ENCODE measurements at regions not wholly inside any gene's neighbourhood (a gene's known extent, or its start where the extent isn't known, plus 50 kb on each side); places are given as distances from the start of the nearest gene placed in this dataset.

DNA sequence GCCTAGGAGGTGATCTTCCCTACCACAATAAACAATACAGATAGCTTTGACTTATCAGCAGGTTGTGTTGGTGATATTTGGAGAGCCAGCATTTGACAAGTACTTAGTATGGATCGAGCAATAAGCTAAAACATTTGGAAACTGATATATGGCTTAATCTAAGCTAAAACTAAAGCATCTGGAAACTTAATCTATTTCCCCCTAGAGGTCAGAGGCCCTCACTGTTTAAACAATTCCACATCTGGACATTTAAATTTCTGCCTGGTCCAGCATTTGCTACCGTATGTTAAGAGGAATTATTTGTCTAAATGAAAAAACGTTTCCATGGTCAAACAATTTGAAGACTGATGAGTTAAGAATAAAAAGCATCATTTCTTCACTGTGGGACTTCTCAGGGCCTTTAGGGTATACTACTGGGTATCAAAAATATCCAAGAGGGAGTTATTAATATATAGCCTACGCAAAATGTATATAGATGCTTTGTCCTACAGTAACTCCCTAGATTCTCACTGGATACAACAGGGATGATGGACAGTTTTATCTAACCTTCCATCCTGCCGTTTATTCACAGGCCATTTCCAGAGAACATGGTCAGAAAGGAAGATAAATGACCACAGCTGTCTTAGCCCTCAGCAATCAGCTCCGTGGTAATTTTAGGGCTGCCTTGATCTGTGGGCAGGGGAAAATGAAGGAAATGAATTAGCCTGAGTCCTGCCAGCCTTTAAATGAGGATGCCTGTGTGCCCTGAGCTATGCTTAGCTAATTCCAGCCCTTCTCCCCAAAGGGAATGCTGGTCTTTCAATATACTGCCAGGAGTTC is 135.4 kb upstream of the NUDT4 start:
- Mint-ChIP-seq H3K9me3 (ENCODE audit: unreplicated experiment) (peaks cover 12% of the 10 kb centered on the region), H3K4me1 (ENCODE audit: unreplicated experiment) (peaks cover 12% of the 10 kb centered on the region), H3K36me3 (ENCODE audit: unreplicated experiment) (peaks cover 3% of the 10 kb centered on the region), H3K4me3 (ENCODE audit: unreplicated experiment) (no peak overlapping the region), H3K27ac (ENCODE audit: unreplicated experiment) (no peak overlapping the region), H3K27me3 (ENCODE audit: unreplicated experiment) (no peaks in the 10 kb centered on the region)
- no peak for DNase-seq (ENCODE audit: extremely low spot score, unreplicated experiment)
- TF ChIP-seq, protein P1, sequence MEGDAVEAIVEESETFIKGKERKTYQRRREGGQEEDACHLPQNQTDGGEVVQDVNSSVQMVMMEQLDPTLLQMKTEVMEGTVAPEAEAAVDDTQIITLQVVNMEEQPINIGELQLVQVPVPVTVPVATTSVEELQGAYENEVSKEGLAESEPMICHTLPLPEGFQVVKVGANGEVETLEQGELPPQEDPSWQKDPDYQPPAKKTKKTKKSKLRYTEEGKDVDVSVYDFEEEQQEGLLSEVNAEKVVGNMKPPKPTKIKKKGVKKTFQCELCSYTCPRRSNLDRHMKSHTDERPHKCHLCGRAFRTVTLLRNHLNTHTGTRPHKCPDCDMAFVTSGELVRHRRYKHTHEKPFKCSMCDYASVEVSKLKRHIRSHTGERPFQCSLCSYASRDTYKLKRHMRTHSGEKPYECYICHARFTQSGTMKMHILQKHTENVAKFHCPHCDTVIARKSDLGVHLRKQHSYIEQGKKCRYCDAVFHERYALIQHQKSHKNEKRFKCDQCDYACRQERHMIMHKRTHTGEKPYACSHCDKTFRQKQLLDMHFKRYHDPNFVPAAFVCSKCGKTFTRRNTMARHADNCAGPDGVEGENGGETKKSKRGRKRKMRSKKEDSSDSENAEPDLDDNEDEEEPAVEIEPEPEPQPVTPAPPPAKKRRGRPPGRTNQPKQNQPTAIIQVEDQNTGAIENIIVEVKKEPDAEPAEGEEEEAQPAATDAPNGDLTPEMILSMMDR (IDR thresholded peaks at IDR 0.05): no peak

DNA sequence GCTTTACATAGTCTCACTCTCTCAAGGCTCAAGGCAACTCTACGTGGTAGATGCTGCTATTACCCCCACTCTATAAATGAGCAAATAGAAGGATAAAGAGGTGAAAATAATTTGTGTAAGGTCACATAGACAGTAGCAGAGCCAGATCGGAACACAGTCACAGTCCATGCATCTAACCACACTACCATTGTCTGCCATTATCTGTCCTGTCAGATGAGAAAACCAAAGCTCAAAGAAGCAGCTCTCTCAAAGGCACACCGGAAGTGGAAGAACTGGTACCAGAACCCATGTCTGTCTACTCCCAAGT is 134.4 kb upstream of the NUDT4 start:
- DNase-seq (ENCODE audit: extremely low spot score, unreplicated experiment): no peak
- Mint-ChIP-seq H3K4me3 (ENCODE audit: unreplicated experiment) (no peak overlapping the region), H3K27me3 (ENCODE audit: unreplicated experiment) (no peaks in the 10 kb centered on the region), H3K4me1 (ENCODE audit: unreplicated experiment) (peaks cover 12% of the 10 kb centered on the region), H3K27ac (ENCODE audit: unreplicated experiment) (no peak overlapping the region), H3K36me3 (ENCODE audit: unreplicated experiment) (peaks cover 3% of the 10 kb centered on the region), H3K9me3 (ENCODE audit: unreplicated experiment) (peaks cover 12% of the 10 kb centered on the region)
- TF ChIP-seq, protein P1 (IDR thresholded peaks at IDR 0.05): no peak

DNA sequence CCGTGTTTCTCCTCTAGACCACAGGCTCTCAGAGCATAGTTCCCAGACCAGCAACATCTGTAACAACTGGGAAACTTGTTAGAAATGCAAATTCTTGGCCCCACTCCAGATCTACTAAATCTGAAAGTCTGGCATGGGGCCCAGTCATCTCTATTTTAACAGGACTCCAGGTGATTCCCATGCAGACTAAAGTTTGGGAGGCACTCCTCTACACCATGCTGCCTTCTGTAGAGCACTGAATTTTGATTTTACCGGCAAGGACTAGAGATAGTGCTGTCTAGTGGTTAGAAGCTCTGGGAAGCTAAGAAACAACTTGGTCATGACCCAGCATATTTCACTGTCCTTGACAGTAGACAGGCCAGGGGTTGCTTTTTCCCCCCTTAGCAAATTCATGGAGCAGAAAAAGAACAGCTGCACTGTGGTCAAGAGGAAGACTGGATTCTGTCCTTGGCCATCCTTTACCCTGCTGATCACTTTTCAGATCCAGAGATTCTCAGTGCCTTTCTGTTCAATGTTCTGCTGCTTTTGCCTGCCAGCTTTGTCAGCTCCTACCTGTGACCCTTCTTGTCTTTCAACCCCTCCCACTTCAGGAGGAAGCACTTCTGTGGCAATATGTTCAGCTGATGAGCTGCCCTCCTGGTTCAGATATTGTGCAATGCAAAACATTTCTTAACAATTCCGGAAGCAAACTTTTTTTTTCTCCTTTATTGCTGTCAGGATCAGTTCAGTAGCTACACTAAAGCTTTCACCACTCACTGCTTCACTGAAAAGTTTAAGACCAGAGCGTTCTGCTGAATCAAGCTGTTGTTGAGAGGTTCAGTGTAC is 133.8 kb upstream of the NUDT4 start:
- H3K4me3 Mint-ChIP-seq (ENCODE audit: unreplicated experiment): no peak overlapping the region
- TF ChIP-seq, protein P1 (IDR thresholded peaks at IDR 0.05): no peak
- H3K27me3 Mint-ChIP-seq (ENCODE audit: unreplicated experiment): no peaks in the 10 kb centered on the region
- peaks cover 3% of the 10 kb centered on the region for H3K36me3 Mint-ChIP-seq (ENCODE audit: unreplicated experiment)
- peaks cover 12% of the 10 kb centered on the region for H3K9me3 Mint-ChIP-seq (ENCODE audit: unreplicated experiment)
- no peak for DNase-seq (ENCODE audit: extremely low spot score, unreplicated experiment)
- H3K4me1 Mint-ChIP-seq (ENCODE audit: unreplicated experiment): peaks cover 13% of the 10 kb centered on the region
- H3K27ac Mint-ChIP-seq (ENCODE audit: unreplicated experiment): peak overlapping the region; percentile 42

DNA sequence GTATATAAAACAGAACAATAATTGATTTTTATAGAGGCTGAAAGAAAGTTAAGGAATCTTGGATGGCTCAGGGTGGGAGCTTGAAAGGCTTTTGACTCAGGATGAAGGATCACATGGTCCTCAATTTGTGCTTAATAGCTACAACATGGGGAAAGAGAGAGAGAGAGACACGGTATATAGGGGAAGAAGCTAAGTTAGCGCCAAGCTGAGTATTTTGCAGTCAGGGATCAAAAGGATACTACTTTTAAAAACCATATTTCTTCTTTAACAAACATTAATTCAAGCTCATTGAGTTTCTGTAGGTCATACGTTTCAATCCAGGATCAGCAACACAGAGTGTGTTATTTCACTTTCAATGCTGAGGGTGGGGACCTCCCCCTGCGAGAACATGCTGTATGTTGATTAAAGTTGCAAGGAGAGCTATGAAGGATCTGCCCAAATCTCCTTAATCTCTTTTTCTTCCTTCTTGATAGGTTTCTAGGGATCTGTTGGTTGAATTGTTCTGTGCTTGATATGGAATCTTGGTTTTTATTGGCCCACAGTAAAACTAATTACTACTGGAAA is 133.1 kb upstream of the NUDT4 start:
- Mint-ChIP-seq H3K27me3 (ENCODE audit: unreplicated experiment) (no peaks in the 10 kb centered on the region), H3K9me3 (ENCODE audit: unreplicated experiment) (peaks cover 10% of the 10 kb centered on the region), H3K27ac (ENCODE audit: unreplicated experiment) (no peak overlapping the region), H3K4me1 (ENCODE audit: unreplicated experiment) (peaks cover 18% of the 10 kb centered on the region), H3K4me3 (ENCODE audit: unreplicated experiment) (no peak overlapping the region), H3K36me3 (ENCODE audit: unreplicated experiment) (peaks cover 2% of the 10 kb centered on the region)
- no peak for DNase-seq (ENCODE audit: extremely low spot score, unreplicated experiment)
- TF ChIP-seq, protein P1 (IDR thresholded peaks at IDR 0.05): no peak

DNA sequence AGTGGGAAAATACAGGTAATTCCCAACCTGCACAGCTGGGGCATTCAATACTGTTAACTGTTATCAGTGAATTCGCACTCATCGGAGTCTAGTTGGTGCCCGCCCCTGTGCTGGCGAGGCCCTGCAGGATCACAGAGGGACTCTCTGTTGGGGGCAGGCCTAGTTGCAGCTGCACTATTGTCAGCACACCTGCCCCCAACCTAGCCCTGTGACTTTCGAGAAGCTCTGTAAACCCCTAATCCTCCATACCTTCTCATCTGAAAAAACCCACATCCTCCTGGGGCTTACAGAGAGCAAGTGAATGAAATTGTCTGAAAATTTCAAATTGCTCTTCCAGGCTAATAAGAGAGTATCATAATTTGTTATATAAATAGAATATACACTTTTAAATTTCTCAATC is 132.2 kb upstream of the NUDT4 start:
- TF ChIP-seq, protein P1 (IDR thresholded peaks at IDR 0.05): no peak
- peaks cover 23% of the 10 kb centered on the region for H3K4me1 Mint-ChIP-seq (ENCODE audit: unreplicated experiment)
- H3K27ac Mint-ChIP-seq (ENCODE audit: unreplicated experiment): no peak overlapping the region
- H3K36me3 Mint-ChIP-seq (ENCODE audit: unreplicated experiment): no peaks in the 10 kb centered on the region
- no peak overlapping the region for H3K4me3 Mint-ChIP-seq (ENCODE audit: unreplicated experiment)
- H3K9me3 Mint-ChIP-seq (ENCODE audit: unreplicated experiment): peaks cover under 1% of the 10 kb centered on the region
- H3K27me3 Mint-ChIP-seq (ENCODE audit: unreplicated experiment): no peaks in the 10 kb centered on the region
- no peak for DNase-seq (ENCODE audit: extremely low spot score, unreplicated experiment)
